Bronchial epithelial cell (primary cell): ENCODE measurements at regions not wholly inside any gene's neighbourhood (a gene's known extent, or its start where the extent isn't known, plus 50 kb on each side); places are given as distances from the start of the nearest gene placed in this dataset.

Experiments used
- DNase-seq: peaks from one replicate; pipeline ENCODE4 v3.0.0-alpha.2; 2010; ENCODE audit warnings: low read depth
- FAIRE-seq: peaks from 2 replicates; lab custom pipeline; 2011; peaks lifted over from hg19 to GRCh38; lab: Jason Lieb, UNC
- H3K27me3 ChIP-seq: 2 replicates; pipeline ENCODE4 v1.5.1; 2011; ENCODE audit warnings: low read length; ENCODE audit not compliant: control insufficient read depth, insufficient read depth
- H3K36me3 ChIP-seq: 2 replicates; pipeline ENCODE4 v1.5.1; 2011; ENCODE audit warnings: low read length; ENCODE audit not compliant: control insufficient read depth, insufficient read depth
- H3K4me3 ChIP-seq: 2 replicates; pipeline ENCODE4 v1.5.1; 2011; ENCODE audit warnings: mild to moderate bottlenecking, low read depth, low read length, control low read depth
- CTCF ChIP-seq: IDR thresholded peaks from 2 replicates; pipeline ENCODE4 v1.5.1; 2011; ENCODE audit warnings: mild to moderate bottlenecking, moderate library complexity, low read length, control low read depth, inconsistent platforms; ENCODE audit not compliant: insufficient read depth, severe bottlenecking

DNA sequence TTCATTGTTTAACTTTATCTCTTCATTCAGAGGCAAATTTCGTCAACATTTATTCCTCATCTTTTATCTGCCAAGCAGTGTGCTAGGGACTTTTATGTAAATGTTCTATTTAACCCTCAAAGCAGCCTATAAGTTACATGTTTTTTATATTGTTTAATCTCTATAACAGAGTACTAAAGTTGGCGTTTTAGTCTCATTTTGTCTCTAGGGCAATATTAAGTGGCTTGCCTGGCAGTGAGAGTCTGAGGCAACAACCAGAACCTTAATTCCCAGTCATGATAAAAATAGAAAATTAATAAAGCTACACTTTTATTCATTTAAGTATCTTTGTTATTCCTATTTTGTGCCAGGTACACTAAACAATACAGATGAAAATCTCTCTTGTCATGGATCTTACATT is 994.3 kb upstream of the ADGRL2 start:
- H3K4me3 ChIP-seq: no peak overlapping the region
- no peak for FAIRE-seq
- H3K36me3 ChIP-seq: no peaks in the 10 kb centered on the region
- no peaks in the 10 kb centered on the region for H3K27me3 ChIP-seq
- DNase-seq: no peak
- TF ChIP-seq CTCF: no peak

GRCh38 chr1:80801695-80802094 is 999.0 kb upstream of the ADGRL2 start:
- Histone ChIP-seq H3K36me3 (no peaks in the 10 kb centered on the region), H3K4me3 (no peak overlapping the region), H3K27me3 (no peaks in the 10 kb centered on the region)
- no peak for TF ChIP-seq CTCF
- DNase-seq (no peak), FAIRE-seq (no peak)

DNA sequence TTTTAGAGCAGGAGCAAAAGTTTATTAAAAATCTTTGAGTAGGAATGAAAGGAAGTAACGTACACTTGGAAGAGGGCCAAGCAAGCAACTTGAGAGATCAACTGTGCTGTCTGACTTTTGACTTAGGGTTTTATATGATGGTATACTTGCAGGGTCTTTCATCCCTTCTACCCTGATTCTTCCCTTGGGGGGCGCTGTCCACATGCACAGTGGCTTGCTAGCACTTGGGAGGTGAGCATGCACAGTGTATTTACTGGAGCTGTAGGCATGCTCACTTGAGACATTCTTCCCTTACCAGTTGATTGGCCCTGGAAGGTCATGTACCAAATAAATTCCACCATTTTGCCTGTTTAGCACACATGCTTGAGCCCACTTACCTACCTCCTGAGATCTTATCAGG is 1001.3 kb upstream of the ADGRL2 start:
- FAIRE-seq (no peak), DNase-seq (no peak)
- Histone ChIP-seq H3K27me3 (no peaks in the 10 kb centered on the region), H3K4me3 (no peak overlapping the region), H3K36me3 (no peaks in the 10 kb centered on the region)
- no peak for TF ChIP-seq CTCF

DNA sequence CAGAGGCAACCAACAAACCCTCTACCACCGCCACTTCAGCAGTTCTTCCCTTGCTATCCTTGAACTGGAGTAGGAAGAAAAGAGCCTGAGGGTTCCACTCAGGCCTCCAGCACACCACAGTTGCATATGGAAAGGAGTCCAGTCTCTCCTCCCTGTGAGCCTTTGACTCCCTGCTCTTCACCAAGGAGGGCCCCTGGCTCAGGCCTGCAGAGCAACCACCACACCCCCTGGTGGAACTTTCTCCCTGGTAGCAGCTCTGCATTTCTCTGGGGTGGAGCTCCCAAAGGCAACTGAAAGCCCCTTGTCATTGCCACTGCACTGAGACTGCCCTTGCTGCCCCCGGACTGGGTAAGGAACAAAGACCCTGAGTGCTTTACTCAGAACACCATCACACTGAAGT is 1021.5 kb upstream of the ADGRL2 start:
- FAIRE-seq: no peak
- TF ChIP-seq CTCF: no peak

DNA sequence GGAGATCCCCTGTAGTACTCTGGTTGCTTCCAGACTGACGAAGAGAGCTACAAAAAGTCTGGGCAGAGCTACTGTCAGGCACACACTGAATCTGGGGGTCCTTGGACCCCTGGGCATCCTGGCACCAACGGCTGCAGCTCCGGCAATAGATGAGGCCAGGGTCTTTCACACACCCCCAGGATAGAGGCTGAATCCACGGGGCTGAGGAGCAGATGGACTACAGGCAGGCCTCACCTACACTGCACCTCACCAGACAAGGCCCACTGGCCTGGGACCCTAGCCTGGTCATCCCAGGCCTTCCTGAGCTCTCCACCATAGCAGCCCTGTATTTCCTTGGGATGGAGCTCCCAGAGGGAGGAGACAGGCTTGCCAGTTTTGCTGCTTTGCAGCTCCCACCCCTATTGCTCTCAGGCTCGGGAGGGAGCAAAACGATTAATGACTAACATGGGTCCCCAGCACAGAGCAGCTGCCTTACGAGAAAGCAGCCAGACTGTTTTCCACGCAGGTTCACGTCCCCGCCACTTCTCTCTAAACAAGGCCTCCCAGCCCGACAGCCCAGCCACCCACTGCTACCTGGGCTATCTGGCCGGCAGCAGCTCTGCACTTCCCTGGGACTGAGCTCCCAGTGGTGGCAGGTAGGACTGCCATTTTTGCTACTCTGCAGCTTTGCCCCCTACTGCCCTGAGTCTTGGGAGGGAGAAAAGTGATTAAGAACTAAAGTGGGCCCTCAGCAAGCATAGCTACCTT is 1022.5 kb upstream of the ADGRL2 start:
- DNase-seq (no peak), FAIRE-seq (no peak)

More for the DNA sequence above, 1021.5 kb upstream of the ADGRL2 start:
- no peak for DNase-seq
- Histone ChIP-seq H3K27me3 (no peaks in the 10 kb centered on the region), H3K36me3 (no peaks in the 10 kb centered on the region), H3K4me3 (no peak overlapping the region)

More for the DNA sequence above, 1022.5 kb upstream of the ADGRL2 start:
- Histone ChIP-seq H3K4me3 (no peak overlapping the region), H3K36me3 (no peaks in the 10 kb centered on the region), H3K27me3 (no peaks in the 10 kb centered on the region)
- TF ChIP-seq CTCF: no peak
